Stomach (tissue), 4 donors: ENCODE measurements at regions not wholly inside any gene's neighbourhood (a gene's known extent, or its start where the extent isn't known, plus 50 kb on each side); places are given as distances from the start of the nearest gene placed in this dataset.

Experiments
- POLR2A ChIP-seq, 4 donors: fragments of 450-650 bp; IDR thresholded peaks; one replicate each; pipeline ENCODE4 v1.6.1; 2016; ENCODE audit warnings: antibody characterized with exemption in 4 of 4, control low read depth in 2 of 4, mild to moderate bottlenecking in 1 of 4, moderate library complexity in 1 of 4
- POLR2AphosphoS5 ChIP-seq, 3 donors: sonication (generic); formaldehyde crosslinking; IDR thresholded peaks; one replicate each; pipeline ENCODE4 v1.6.1; 2016; ENCODE audit warnings: antibody characterized with exemption in 3 of 3
- TF ChIP-seq, protein P1 (sequence below), 7 experiments: fragments of 450-650 bp in 4 of 7; fragments of 200-600 bp in 3 of 7; sonication (generic) in 3 of 7; IDR thresholded peaks; one replicate each; pipeline ENCODE4 v1.5.1; 2016 to 2019; ENCODE audit warnings: antibody characterized with exemption in 7 of 7, control low read depth in 2 of 7, mild to moderate bottlenecking in 1 of 7

DNA sequence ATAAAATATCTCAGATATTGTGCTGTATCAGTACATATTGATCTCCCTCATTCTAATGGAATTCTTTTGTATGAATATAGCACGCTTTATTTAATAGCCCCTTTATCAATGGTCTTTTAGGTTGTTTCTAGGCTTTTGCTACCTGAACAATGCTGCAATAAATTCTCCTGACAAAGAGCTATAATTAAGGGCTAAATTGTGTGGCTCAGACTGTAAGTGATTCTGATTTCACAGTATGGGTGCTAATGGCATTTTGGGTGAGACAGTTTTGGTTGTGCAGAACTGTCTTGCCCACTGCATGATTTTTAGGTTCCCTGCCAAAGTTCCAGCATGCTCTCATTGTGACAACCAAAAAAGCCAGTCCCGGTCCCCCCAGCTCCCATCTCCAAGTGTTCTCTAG is 363.2 kb downstream of the REEP3 start:
- TF ChIP-seq POLR2AphosphoS5 (IDR thresholded peaks at IDR 0.05) = no peak
- TF ChIP-seq POLR2A (IDR thresholded peaks at IDR 0.05) = no peak
- TF ChIP-seq, protein P1, sequence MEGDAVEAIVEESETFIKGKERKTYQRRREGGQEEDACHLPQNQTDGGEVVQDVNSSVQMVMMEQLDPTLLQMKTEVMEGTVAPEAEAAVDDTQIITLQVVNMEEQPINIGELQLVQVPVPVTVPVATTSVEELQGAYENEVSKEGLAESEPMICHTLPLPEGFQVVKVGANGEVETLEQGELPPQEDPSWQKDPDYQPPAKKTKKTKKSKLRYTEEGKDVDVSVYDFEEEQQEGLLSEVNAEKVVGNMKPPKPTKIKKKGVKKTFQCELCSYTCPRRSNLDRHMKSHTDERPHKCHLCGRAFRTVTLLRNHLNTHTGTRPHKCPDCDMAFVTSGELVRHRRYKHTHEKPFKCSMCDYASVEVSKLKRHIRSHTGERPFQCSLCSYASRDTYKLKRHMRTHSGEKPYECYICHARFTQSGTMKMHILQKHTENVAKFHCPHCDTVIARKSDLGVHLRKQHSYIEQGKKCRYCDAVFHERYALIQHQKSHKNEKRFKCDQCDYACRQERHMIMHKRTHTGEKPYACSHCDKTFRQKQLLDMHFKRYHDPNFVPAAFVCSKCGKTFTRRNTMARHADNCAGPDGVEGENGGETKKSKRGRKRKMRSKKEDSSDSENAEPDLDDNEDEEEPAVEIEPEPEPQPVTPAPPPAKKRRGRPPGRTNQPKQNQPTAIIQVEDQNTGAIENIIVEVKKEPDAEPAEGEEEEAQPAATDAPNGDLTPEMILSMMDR (IDR thresholded peaks at IDR 0.05) = no peak
